ENCODE measurements at regions not wholly inside any gene's neighbourhood (a gene's known extent, or its start where the extent isn't known, plus 50 kb on each side); places are given as distances from the start of the nearest gene placed in this dataset.
"Not testable (repeated sequence)": the region's sequence is repeated elsewhere in the genome, so short reads cannot be mapped to it uniquely, and the experiment has no call there.

DNA sequence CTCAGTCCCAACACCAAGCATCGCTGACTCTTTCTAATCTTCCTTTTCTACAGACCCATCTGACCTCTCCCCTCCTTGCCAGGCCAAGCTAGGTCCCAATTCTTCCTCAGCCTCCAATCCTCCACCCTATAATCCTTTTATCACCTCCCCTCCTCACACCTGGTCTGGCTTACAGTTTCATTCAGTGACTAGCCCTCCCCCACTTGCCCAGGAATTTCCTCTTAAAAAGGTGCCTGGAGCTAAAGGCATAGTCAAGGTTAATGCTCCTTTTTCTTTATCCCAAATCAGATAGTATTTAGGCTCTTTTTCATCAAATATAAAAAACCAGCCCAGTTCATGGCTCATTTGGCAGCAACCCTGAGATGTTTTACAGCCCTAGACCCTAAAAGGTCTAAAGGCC is 327.1 kb upstream of the KCNMB2 start:
- H3K36me3 ChIP-seq (ENCODE audit: control insufficient read depth, low read length) = not testable (repeated sequence)

GRCh38 chr3:178209618-178210017 is 326.6 kb upstream of the KCNMB2 start:
- not testable (repeated sequence) for H3K79me2 ChIP-seq (ENCODE audit: control insufficient read depth, low read length); H3K4me2 ChIP-seq (ENCODE audit: low read length); H4K20me1 ChIP-seq (ENCODE audit: control insufficient read depth, insufficient read depth, low read depth, low read length); H3K4me1 ChIP-seq (ENCODE audit: control insufficient read depth, low read length); H3K9me2 ChIP-seq (replicated peaks; ENCODE audit: control insufficient read depth, low read length); H3K4me3 ChIP-seq (ENCODE audit: low read length); H3K9me3 ChIP-seq (ENCODE audit: control insufficient read depth, insufficient read depth, low read length); H3K36me3 ChIP-seq (ENCODE audit: control insufficient read depth, low read length); H3K27ac ChIP-seq (ENCODE audit: low read depth, low read length); H3F3A ChIP-seq (ENCODE audit: control insufficient read depth, insufficient read depth); H3K27me3 ChIP-seq (ENCODE audit: control insufficient read depth, low read length)

More for the DNA sequence above, 327.1 kb upstream of the KCNMB2 start:
- not testable (repeated sequence) for H3F3A ChIP-seq (ENCODE audit: control insufficient read depth, insufficient read depth); H3K27me3 ChIP-seq (ENCODE audit: control insufficient read depth, low read length); H3K4me2 ChIP-seq (ENCODE audit: low read length); H3K4me1 ChIP-seq (ENCODE audit: control insufficient read depth, low read length); H3K4me3 ChIP-seq (ENCODE audit: low read length); H3K27ac ChIP-seq (ENCODE audit: low read depth, low read length); H3K9me2 ChIP-seq (replicated peaks; ENCODE audit: control insufficient read depth, low read length); H3K9me3 ChIP-seq (ENCODE audit: control insufficient read depth, insufficient read depth, low read length); H4K20me1 ChIP-seq (ENCODE audit: control insufficient read depth, insufficient read depth, low read depth, low read length); H3K79me2 ChIP-seq (ENCODE audit: control insufficient read depth, low read length)

GRCh38 chr3:178211086-178211485 is 325.1 kb upstream of the KCNMB2 start:
- not testable (repeated sequence) for H3K4me3 ChIP-seq (ENCODE audit: low read length); H3K36me3 ChIP-seq (ENCODE audit: control insufficient read depth, low read length); H3K27ac ChIP-seq (ENCODE audit: low read depth, low read length); H4K20me1 ChIP-seq (ENCODE audit: control insufficient read depth, insufficient read depth, low read depth, low read length); H3K4me1 ChIP-seq (ENCODE audit: control insufficient read depth, low read length); H3K4me2 ChIP-seq (ENCODE audit: low read length); H3F3A ChIP-seq (ENCODE audit: control insufficient read depth, insufficient read depth); H3K9me3 ChIP-seq (ENCODE audit: control insufficient read depth, insufficient read depth, low read length); H3K27me3 ChIP-seq (ENCODE audit: control insufficient read depth, low read length); H3K79me2 ChIP-seq (ENCODE audit: control insufficient read depth, low read length); H3K9me2 ChIP-seq (replicated peaks; ENCODE audit: control insufficient read depth, low read length)

DNA sequence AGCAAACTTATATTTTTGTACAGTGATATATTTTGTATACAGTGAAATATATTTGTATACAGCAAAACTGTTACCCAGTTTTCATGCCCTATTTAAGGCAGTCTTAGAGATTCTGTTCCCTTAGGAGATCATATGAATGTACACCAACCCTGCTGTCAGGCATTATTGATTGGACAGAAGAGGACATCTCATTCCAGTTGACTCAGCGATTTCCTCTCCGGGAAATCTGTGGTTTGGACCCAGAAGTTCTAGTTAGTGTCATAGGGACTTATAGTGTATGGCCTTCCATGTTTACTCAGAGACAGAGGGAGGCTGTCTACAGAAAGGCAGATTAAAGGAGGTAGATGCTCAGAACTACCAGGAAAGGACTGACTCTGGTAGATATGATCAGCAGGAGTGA is 318.8 kb upstream of the KCNMB2 start:
- H3K4me3 ChIP-seq (ENCODE audit: low read length) = no peak overlapping the region
- H3K9me2 ChIP-seq (replicated peaks; ENCODE audit: control insufficient read depth, low read length) = no peaks in the 10 kb centered on the region
- H4K20me1 ChIP-seq (ENCODE audit: control insufficient read depth, insufficient read depth, low read depth, low read length) = no peaks in the 10 kb centered on the region
- no peaks in the 10 kb centered on the region for H3K27me3 ChIP-seq (ENCODE audit: control insufficient read depth, low read length)
- TF ChIP-seq CTCF (IDR thresholded peaks at IDR 0.05; ENCODE audit: low read depth, low read length, poor library complexity, severe bottlenecking) (no peak), EZH2phosphoT487 (IDR thresholded peaks at IDR 0.05; ENCODE audit: borderline replicate concordance, low read length) (no peak)
- H3K4me2 ChIP-seq (ENCODE audit: low read length) = no peak overlapping the region
- no peak overlapping the region for H3K27ac ChIP-seq (ENCODE audit: low read depth, low read length)
- H3K36me3 ChIP-seq (ENCODE audit: control insufficient read depth, low read length) = no peaks in the 10 kb centered on the region
- no peaks in the 10 kb centered on the region for H3K9me3 ChIP-seq (ENCODE audit: control insufficient read depth, insufficient read depth, low read length)
- no peaks in the 10 kb centered on the region for H3K4me1 ChIP-seq (ENCODE audit: control insufficient read depth, low read length)
- H3F3A ChIP-seq (ENCODE audit: control insufficient read depth, insufficient read depth) = no peaks in the 10 kb centered on the region
- no peaks in the 10 kb centered on the region for H3K79me2 ChIP-seq (ENCODE audit: control insufficient read depth, low read length)

GRCh38 chr3:178218231-178218630 is 318.0 kb upstream of the KCNMB2 start:
- H3K27me3 ChIP-seq (ENCODE audit: control insufficient read depth, low read length) = no peaks in the 10 kb centered on the region
- no peaks in the 10 kb centered on the region for H3K9me3 ChIP-seq (ENCODE audit: control insufficient read depth, insufficient read depth, low read length)
- no peaks in the 10 kb centered on the region for H3F3A ChIP-seq (ENCODE audit: control insufficient read depth, insufficient read depth)
- H3K27ac ChIP-seq (ENCODE audit: low read depth, low read length) = no peak overlapping the region
- no peak overlapping the region for H3K4me3 ChIP-seq (ENCODE audit: low read length)
- H3K4me2 ChIP-seq (ENCODE audit: low read length) = no peak overlapping the region
- H3K9me2 ChIP-seq (replicated peaks; ENCODE audit: control insufficient read depth, low read length) = no peaks in the 10 kb centered on the region
- no peaks in the 10 kb centered on the region for H4K20me1 ChIP-seq (ENCODE audit: control insufficient read depth, insufficient read depth, low read depth, low read length)
- TF ChIP-seq CTCF (IDR thresholded peaks at IDR 0.05; ENCODE audit: low read depth, low read length, poor library complexity, severe bottlenecking) = no peak
- TF ChIP-seq EZH2phosphoT487 (IDR thresholded peaks at IDR 0.05; ENCODE audit: borderline replicate concordance, low read length) = no peak
- no peaks in the 10 kb centered on the region for H3K4me1 ChIP-seq (ENCODE audit: control insufficient read depth, low read length)
- no peaks in the 10 kb centered on the region for H3K79me2 ChIP-seq (ENCODE audit: control insufficient read depth, low read length)
- H3K36me3 ChIP-seq (ENCODE audit: control insufficient read depth, low read length) = no peaks in the 10 kb centered on the region

DNA sequence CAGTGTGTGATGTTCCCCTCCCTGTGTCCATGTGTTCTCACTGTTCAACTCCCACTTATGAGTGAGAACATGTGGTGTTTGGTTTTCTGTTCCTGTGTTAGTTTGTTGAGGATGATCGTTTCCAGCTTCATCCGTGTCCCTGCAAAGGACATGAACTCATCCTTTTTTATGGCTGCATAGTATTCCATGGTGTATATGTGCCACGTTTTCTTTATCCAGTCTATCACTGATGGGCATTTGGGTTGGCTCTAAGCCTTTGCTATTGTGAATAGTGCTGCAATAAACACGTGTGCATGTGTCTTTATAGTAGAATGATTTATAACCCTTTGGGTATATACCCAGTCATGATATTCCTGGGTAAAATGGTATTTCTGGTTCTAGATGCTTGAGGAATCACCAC is 316.6 kb upstream of the KCNMB2 start:
- H3F3A ChIP-seq (ENCODE audit: control insufficient read depth, insufficient read depth); H3K4me1 ChIP-seq (ENCODE audit: control insufficient read depth, low read length); H3K4me2 ChIP-seq (ENCODE audit: low read length); H3K27me3 ChIP-seq (ENCODE audit: control insufficient read depth, low read length); H4K20me1 ChIP-seq (ENCODE audit: control insufficient read depth, insufficient read depth, low read depth, low read length); H3K4me3 ChIP-seq (ENCODE audit: low read length); H3K9me3 ChIP-seq (ENCODE audit: control insufficient read depth, insufficient read depth, low read length); H3K27ac ChIP-seq (ENCODE audit: low read depth, low read length); H3K79me2 ChIP-seq (ENCODE audit: control insufficient read depth, low read length); H3K9me2 ChIP-seq (replicated peaks; ENCODE audit: control insufficient read depth, low read length); H3K36me3 ChIP-seq (ENCODE audit: control insufficient read depth, low read length): not testable (repeated sequence)
